ENCODE measurements at regions not wholly inside any gene's neighbourhood (a gene's known extent, or its start where the extent isn't known, plus 50 kb on each side); places are given as distances from the start of the nearest gene placed in this dataset.

DNA sequence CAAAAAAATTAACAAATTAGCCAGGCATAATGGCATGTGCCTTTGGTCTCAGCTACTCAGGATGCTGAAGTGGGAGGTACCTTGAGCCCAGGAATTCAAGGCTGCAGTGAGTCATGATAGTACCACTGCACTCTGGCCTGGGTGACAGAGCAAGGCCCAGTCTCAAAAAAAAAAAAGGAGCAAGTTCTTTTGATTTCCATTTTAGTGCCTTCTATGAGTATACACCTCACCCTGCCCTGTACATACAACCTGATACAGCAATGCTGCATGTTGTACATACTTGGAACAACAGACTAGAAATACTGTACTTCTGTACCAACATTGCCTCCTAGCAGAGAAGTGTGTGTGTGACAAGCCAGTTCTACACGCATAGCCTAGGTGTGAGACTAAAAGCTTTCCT, 97.3 kb upstream of the CARMIL1 start:
- TF ChIP-seq, protein P1, sequence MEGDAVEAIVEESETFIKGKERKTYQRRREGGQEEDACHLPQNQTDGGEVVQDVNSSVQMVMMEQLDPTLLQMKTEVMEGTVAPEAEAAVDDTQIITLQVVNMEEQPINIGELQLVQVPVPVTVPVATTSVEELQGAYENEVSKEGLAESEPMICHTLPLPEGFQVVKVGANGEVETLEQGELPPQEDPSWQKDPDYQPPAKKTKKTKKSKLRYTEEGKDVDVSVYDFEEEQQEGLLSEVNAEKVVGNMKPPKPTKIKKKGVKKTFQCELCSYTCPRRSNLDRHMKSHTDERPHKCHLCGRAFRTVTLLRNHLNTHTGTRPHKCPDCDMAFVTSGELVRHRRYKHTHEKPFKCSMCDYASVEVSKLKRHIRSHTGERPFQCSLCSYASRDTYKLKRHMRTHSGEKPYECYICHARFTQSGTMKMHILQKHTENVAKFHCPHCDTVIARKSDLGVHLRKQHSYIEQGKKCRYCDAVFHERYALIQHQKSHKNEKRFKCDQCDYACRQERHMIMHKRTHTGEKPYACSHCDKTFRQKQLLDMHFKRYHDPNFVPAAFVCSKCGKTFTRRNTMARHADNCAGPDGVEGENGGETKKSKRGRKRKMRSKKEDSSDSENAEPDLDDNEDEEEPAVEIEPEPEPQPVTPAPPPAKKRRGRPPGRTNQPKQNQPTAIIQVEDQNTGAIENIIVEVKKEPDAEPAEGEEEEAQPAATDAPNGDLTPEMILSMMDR (IDR thresholded peaks at IDR 0.05; ENCODE audit: low read depth, low read length, poor library complexity, severe bottlenecking) = no peak
- TF ChIP-seq EZH2phosphoT487 (IDR thresholded peaks at IDR 0.05; ENCODE audit: borderline replicate concordance, low read length) = no peak

Measured in DOHH2 (cell line).